ENCODE measurements at regions not wholly inside any gene's neighbourhood (a gene's known extent, or its start where the extent isn't known, plus 50 kb on each side); places are given as distances from the start of the nearest gene placed in this dataset.

GRCh38 chr12:115620816-115621215 lies 656.7 kb downstream of the MED13L start:
- DNase-seq (ENCODE audit: low spot score) = no peak
- no peak for TF ChIP-seq CTCF (IDR thresholded peaks at IDR 0.05; ENCODE audit: extremely low read depth, missing control alignments)

GRCh38 chr12:115619889-115620288 lies 657.6 kb downstream of the MED13L start:
- no peak for DNase-seq (ENCODE audit: low spot score)

GRCh38 chr12:115619061-115619460 lies 658.4 kb downstream of the MED13L start:
- no peak for TF ChIP-seq CTCF (IDR thresholded peaks at IDR 0.05; ENCODE audit: extremely low read depth, missing control alignments)
- no peak for DNase-seq (ENCODE audit: low spot score)

More at GRCh38 chr12:115619889-115620288, 657.6 kb downstream of the MED13L start:
- TF ChIP-seq CTCF (IDR thresholded peaks at IDR 0.05; ENCODE audit: extremely low read depth, missing control alignments) = no peak

GRCh38 chr12:115618105-115618504 lies 659.4 kb downstream of the MED13L start:
- TF ChIP-seq CTCF (IDR thresholded peaks at IDR 0.05; ENCODE audit: extremely low read depth, missing control alignments) = no peak
- no peak for DNase-seq (ENCODE audit: low spot score)

- DNase-seq (ENCODE audit: low spot score) = no peak
- no peak for TF ChIP-seq CTCF (IDR thresholded peaks at IDR 0.05; ENCODE audit: extremely low read depth, missing control alignments)
Observed at GRCh38 chr12:115617391-115617790, 660.1 kb downstream of the MED13L start.

GRCh38 chr12:115611477-115611876 lies 666.0 kb downstream of the MED13L start:
- no peak for DNase-seq (ENCODE audit: low spot score)
- TF ChIP-seq CTCF (IDR thresholded peaks at IDR 0.05; ENCODE audit: extremely low read depth, missing control alignments) = no peak

- DNase-seq (ENCODE audit: low spot score) = no peak
- TF ChIP-seq CTCF (IDR thresholded peaks at IDR 0.05; ENCODE audit: extremely low read depth, missing control alignments) = no peak
Observed at GRCh38 chr12:115609347-115609746, 668.1 kb downstream of the MED13L start.

All from GM20000 (cell line).